HG03066 (cell line): ENCODE measurements at regions not wholly inside any gene's neighbourhood (a gene's known extent, or its start where the extent isn't known, plus 50 kb on each side); places are given as distances from the start of the nearest gene placed in this dataset.
"Not testable (repeated sequence)": the region's sequence is repeated elsewhere in the genome, so short reads cannot be mapped to it uniquely, and the experiment has no call there.

Source experiments
- ATAC-seq: cut with Tn5 transposase; IDR thresholded peaks from one replicate; pipeline ENCODE4 v1.9.1; 2021; ENCODE audit warnings: low read depth; ENCODE audit not compliant: unreplicated experiment

DNA sequence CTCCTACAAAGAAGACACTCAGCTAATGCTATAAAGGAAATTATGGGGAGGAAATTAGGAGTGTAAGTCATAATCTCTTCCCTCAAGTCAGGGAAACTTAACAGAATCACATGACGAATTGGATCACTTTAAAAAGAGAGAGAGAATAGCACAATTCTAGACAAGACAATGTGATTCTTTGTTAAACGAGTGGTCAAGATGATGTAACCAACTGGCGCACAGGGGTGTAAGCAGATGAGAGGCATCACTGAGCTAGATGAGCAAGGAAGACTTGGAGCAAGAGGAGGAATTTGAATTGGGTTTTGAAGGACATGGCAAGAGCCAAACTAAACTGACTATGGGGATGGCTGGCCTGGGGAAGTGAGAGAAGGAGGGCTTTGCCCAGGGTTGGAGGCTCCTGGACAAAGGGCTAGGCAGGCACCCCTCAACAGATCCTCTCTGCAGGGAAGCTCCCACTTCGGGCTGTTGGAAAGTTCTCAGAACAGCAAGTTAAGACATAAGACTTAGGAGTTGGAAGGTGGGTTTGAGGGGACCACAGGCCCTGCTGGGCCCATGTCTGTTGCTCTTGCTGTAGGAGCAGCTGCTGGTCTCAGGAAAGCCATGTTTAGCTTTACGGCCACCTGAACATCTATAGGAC, 123.9 kb upstream of the GRIK3 start:
- ATAC-seq = no peak

- ATAC-seq = no peak
Measured at GRCh38 chr1:37159102-37159501, 124.8 kb upstream of the GRIK3 start.

- no peak for ATAC-seq
Measured at GRCh38 chr1:37161171-37161570, 126.9 kb upstream of the GRIK3 start.

GRCh38 chr1:37162059-37162458, 127.7 kb upstream of the GRIK3 start:
- ATAC-seq = no peak

DNA sequence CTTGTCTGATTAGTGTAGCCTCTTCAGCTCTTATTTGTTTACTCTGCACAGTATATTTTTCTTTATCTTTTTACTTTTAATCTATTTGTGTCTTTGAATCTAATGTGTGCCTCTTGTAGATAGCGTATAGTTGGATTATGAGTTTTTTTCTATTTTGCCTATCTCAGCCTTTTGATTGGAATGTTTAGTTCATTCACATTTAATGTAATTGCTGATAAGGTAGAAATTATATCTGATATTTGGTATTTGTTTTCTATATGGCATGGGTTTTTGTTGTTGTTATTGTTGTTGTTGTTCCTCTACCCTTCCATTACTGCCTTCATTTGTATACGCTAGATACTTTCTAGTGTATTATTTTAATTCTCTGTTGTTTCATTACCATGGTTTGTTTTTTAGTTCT, 131.7 kb upstream of the GRIK3 start:
- no peak for ATAC-seq

DNA sequence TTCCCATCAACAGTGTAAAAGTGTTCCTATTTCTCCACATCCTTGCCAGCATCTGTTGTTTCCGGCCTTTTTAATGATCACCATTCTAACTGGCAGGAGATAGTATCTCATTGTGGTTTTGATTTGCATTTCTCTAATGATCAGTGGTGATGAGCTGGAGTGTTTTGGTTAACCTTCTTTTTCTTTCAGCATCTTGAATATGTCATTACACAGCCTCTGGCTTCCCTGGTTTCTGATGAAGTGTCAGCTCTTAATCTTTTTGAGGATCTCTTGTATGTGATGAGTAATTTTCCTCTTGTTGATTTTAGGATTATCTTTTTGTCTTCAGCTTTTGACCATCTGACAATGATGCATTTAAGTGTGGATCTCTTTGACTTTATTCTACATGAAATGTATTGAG, 133.2 kb upstream of the GRIK3 start:
- no peak for ATAC-seq

DNA sequence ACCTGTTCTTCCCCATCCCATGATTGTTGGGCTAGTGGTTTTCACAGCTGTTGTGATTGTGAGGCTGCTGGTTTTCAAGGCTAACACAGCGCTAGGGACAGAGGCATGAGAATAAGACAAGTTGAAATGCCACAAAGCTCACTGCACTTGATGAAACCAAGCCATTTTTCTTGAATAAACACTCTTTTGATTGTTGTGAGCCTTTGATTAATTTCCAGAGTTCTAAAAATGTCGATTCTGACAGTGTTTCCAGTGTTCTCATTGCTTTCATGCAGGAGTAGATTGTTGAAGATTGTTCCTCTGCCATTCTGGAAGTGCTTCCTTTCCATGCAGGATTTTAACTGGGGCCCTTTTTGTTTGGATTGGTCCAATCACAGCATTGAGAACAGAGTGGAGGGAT, 134.9 kb upstream of the GRIK3 start:
- ATAC-seq = no peak

GRCh38 chr1:37169743-37170275, 135.5 kb upstream of the GRIK3 start:
- no peak for ATAC-seq

DNA sequence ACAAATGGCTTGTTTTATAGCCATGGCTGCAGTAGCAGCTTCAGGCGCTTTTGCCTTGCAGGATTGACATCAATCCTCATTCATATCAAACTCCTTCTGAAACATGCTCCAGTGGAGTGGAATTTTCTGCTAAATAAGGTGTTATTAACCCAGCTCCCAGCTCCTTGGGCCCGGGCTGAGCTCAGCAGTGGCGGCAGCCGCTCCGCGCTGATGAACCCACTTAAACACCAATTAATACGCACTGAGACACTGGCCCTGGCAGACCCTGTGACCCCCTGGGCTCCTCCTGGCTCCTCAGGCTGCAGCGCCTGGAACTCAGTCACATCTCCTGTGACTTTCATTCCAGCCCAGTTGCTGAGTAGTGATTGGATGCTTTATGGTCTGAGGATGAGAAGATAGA, 137.4 kb upstream of the GRIK3 start:
- ATAC-seq = no peak

- no peak for ATAC-seq
Measured at GRCh38 chr1:37174341-37174740, 140.0 kb upstream of the GRIK3 start.

DNA sequence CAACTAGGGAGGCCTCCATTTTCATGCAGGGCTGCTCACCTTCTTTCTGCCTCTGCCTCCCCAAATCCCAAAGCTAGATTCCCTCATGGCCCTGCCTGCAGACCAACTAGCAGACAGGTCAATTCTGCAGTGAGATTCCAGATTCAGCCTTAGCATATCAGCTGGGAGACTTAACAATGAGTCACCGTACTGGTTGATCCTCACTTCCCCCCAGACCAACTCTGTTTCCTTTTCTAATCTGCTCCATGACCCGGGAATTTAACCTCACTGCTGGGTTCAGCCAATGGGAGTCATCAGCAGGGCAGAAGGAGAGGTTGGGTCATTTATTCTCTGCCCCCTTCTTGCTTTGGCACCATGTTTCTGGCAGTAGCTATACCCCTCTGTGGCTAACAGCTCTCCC, 140.6 kb upstream of the GRIK3 start:
- no peak for ATAC-seq

- ATAC-seq = no peak
Measured at GRCh38 chr1:37175666-37176215, 141.4 kb upstream of the GRIK3 start.

GRCh38 chr1:37176269-37176668, 142.0 kb upstream of the GRIK3 start:
- no peak for ATAC-seq

GRCh38 chr1:37177230-37177864, 143.0 kb upstream of the GRIK3 start:
- ATAC-seq = no peak

DNA sequence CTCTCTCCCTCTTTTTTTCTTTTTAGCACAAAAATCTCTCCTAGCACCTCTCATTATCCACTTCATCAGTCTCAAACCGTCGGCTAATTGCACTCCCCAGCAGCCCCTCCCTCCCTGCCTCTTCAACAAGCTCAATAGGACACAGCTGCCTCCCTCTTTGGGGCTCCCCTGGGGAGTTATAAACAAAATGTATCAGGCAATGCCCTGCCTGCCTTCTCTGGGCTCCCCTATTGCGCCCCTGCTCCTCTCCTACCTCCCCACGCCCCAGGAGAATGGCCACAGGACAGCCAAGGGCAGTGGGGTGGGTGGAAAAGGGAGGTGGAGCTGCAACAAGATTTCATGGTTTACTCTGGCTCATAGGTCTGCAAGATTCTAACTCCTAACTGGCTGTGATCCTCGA, 147.1 kb upstream of the GRIK3 start:
- ATAC-seq = no peak

GRCh38 chr1:37184789-37185188, 150.5 kb upstream of the GRIK3 start:
- no peak for ATAC-seq

GRCh38 chr1:37186246-37186756, 152.0 kb upstream of the GRIK3 start:
- no peak for ATAC-seq

GRCh38 chr1:37189111-37189510, 154.8 kb upstream of the GRIK3 start:
- ATAC-seq = no peak

DNA sequence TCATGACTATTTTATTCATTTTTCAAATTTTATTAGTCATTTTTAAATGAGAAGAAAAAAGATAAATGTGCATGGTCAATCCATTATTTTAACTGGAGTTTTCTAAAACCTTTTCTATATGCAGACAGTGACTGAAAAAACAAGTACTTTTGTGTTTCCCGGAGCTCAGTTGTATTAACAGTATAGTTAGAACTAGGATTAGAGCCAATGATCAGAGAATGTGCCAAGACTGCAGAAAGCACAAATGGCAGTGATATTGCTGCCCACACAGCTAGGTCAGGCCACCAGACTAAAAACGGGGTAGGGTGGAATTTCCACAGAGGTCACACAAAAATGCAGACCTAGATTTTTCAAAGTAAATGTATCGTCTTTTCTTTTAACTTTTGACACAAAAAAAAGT, 163.1 kb upstream of the GRIK3 start:
- no peak for ATAC-seq

GRCh38 chr1:37214305-37214704, 180.0 kb upstream of the GRIK3 start:
- not testable (repeated sequence) for ATAC-seq

DNA sequence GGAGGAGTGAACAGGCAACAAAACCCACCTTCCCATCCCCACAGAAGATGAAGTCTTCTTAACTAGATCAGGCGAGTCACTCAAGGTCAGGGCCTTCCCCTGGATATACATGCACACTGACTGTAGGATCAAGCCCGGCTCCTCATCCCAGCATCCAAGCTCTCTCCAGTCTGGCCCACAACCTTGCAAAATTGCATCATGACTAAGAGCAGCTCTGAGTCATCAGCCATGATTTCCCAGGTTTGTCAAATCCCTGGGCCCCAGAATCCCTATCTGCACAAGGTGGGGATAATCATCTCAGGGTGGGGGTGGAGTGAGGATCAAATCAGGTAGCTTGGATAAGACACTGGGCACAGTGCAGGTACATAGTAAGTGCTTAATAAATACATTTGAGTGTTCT, 199.3 kb upstream of the GRIK3 start:
- ATAC-seq = no peak

- ATAC-seq = no peak
Measured at GRCh38 chr1:37234941-37235418, 200.7 kb upstream of the GRIK3 start.
